ENCODE measurements at regions not wholly inside any gene's neighbourhood (a gene's known extent, or its start where the extent isn't known, plus 50 kb on each side); places are given as distances from the start of the nearest gene placed in this dataset.

- WGBS, 2 donors: 0 to 2% methylated on average over 30 of the region's 30 CpGs
- ATAC-seq: peak; percentile 34 to 76 (median 52)
- intact Hi-C loops (cut with DNase I): no loop called here
- peaks cover 0 to 51% (median 21%) of the 10 kb centered on the region in 9 donors for H3K4me1 ChIP-seq
- no peak overlapping the region for H3K27ac ChIP-seq
- H3K9me3 ChIP-seq: no peaks in the 10 kb centered on the region
- no peak for DNase-seq
- no peaks in the 10 kb centered on the region for H3K36me3 ChIP-seq
- H3K4me3 ChIP-seq: peak overlapping the region; percentile 7 to 55 (median 45)
- TF ChIP-seq, protein P1, sequence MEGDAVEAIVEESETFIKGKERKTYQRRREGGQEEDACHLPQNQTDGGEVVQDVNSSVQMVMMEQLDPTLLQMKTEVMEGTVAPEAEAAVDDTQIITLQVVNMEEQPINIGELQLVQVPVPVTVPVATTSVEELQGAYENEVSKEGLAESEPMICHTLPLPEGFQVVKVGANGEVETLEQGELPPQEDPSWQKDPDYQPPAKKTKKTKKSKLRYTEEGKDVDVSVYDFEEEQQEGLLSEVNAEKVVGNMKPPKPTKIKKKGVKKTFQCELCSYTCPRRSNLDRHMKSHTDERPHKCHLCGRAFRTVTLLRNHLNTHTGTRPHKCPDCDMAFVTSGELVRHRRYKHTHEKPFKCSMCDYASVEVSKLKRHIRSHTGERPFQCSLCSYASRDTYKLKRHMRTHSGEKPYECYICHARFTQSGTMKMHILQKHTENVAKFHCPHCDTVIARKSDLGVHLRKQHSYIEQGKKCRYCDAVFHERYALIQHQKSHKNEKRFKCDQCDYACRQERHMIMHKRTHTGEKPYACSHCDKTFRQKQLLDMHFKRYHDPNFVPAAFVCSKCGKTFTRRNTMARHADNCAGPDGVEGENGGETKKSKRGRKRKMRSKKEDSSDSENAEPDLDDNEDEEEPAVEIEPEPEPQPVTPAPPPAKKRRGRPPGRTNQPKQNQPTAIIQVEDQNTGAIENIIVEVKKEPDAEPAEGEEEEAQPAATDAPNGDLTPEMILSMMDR (IDR thresholded peaks at IDR 0.05): no peak
- peaks cover 4 to 96% (median 83%) of the 10 kb centered on the region in 7 donors for H3K27me3 ChIP-seq
Observed at GRCh38 chr11:19345519-19345847, 104.7 kb upstream of the E2F8 start.

DNA sequence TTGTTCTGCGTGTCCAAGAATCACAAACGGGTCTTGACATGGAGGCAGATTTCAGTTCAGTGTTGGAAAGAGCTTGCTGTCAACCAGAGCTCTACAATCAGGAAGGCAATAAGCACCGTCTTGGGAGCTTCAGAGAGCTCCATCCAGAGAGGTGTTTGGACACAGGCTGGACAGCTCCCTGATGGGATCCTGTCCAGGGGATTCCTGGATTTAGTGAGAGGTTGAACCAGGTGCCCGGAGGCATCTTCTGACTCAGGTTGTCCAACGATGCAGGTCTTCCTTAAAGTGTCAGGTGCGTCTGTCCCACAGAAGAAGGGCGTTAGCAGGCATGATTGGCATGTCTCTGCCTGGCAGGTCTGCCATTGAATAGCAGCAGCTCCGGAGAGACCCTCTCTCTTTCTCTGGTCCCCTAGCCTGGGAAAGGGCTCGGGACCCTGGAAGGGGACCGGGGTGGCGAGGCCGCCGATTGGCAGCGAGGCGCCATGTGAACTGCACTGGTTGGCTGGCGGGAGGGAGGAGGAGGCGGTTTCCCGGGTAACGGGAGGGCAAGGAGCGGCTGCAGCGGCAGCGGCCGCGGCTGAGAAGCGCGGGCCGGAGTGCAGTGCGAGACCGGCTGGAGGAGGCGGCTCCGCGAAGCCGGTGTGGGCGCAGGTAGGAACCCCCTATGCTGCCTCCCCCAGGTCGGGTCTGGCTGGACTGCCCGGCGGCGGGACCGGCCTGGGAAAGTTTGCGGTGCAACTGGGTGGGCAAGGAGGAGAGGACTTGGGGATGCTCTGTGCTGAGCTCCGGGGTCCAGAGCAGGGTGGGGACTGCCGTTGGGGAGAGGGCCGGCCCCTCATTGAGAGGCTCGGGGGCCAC lies 104.1 kb upstream of the E2F8 start:
- Histone ChIP-seq H3K4me3 (peak overlapping the region; percentile 7 to 55 (median 45)), H3K27me3 (peaks cover 4 to 94% (median 82%) of the 10 kb centered on the region in 7 donors), H3K27ac (no peak overlapping the region), H3K9me3 (no peaks in the 10 kb centered on the region), H3K4me1 (peaks cover 0 to 45% (median 21%) of the 10 kb centered on the region in 9 donors), H3K36me3 (no peaks in the 10 kb centered on the region)
- TF ChIP-seq, protein P1 (IDR thresholded peaks at IDR 0.05): no peak
- intact Hi-C loops (cut with DNase I): no loop called here
- DNase-seq (peak; percentile 25 to 34), ATAC-seq (peak; percentile 16 to 71 (median 52))
- WGBS, 2 donors: 8% methylated on average over 44 of the region's 44 CpGs

DNA sequence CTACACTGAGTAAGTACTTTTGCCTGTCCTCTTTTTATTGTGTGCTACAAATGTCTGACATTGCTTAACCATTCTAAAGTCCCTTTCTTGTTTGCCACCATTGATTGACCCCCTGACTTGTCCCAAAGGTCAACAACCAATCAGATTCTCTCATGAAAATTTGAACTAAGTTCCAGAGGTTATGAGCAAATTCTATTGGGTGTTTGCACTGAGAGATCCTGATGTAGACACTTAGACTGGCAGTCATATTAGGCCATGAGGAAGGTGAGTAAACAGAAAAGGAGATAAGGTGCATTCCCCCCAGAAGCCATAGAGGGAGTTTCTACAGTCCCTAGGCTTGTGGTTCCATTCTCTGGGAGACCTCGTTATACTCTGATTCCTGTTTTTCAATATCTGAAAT lies 101.3 kb upstream of the E2F8 start:
- TF ChIP-seq, protein P1 (IDR thresholded peaks at IDR 0.05): no peak
- Histone ChIP-seq H3K4me1 (peaks cover 0 to 24% (median 21%) of the 10 kb centered on the region in 9 donors), H3K27ac (no peak overlapping the region), H3K36me3 (no peaks in the 10 kb centered on the region), H3K4me3 (no peak overlapping the region), H3K27me3 (peaks cover 4 to 90% (median 71%) of the 10 kb centered on the region in 7 donors), H3K9me3 (no peaks in the 10 kb centered on the region)
- ATAC-seq (no peak), DNase-seq (no peak)
- intact Hi-C loops (cut with DNase I): no loop called here
- WGBS, 2 donors: 80 to 85% methylated on average over 1 of the region's 1 CpG

DNA sequence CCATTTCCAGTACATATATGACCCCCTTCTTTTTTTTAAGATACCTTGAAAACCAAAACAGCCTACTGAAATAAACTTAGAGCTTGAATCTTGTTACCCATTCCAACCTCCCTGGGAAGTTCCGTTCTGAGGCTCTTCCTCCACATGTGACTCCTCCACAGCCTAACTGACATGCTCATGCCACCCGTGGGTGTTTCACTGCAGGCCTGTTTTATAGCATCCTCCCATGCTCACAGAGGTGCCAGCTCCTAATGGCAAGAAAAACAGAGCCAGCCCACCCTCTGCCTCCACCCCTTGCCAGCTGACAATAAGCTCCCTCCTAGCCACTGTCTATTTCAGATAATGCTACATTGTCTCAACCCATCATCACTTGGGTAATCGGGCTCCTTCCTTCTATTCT lies 97.6 kb upstream of the E2F8 start:
- no peak overlapping the region for H3K27ac ChIP-seq
- H3K4me1 ChIP-seq: no peaks in the 10 kb centered on the region
- intact Hi-C loops (cut with DNase I): no loop called here
- H3K36me3 ChIP-seq: no peaks in the 10 kb centered on the region
- no peak for ATAC-seq
- TF ChIP-seq, protein P1 (IDR thresholded peaks at IDR 0.05): no peak
- peaks cover 0 to 67% (median 44%) of the 10 kb centered on the region in 7 donors for H3K27me3 ChIP-seq
- H3K9me3 ChIP-seq: no peaks in the 10 kb centered on the region
- H3K4me3 ChIP-seq: no peak overlapping the region
- DNase-seq: no peak
- WGBS, 2 donors: 67 to 73% methylated on average over 3 of the region's 3 CpGs

Measured in heart right ventricle (tissue), 16 donors.